Prostate gland (tissue), 2 donors: ENCODE measurements at regions not wholly inside any gene's neighbourhood (a gene's known extent, or its start where the extent isn't known, plus 50 kb on each side); places are given as distances from the start of the nearest gene placed in this dataset.

Experiments used
- DNase-seq: peaks from one replicate; pipeline ENCODE4 v3.0.0-alpha.2; 2019; ENCODE audit warnings: low spot score
- H3K27ac ChIP-seq, 2 donors: fragments of 200-600 bp; sonication (generic); 2 replicates each; pipeline ENCODE4 v1.5.1; 2017 to 2019
- H3K27me3 ChIP-seq: fragments of 200-600 bp; sonication (generic); replicated peaks from 2 replicates; pipeline ENCODE4 v1.5.1; 2019; ENCODE audit not compliant: insufficient read depth
- H3K36me3 ChIP-seq, 2 donors: fragments of 200-600 bp; sonication (generic); 1 replicate in 1 of 2; 2 replicates in 1 of 2; pipeline versions ENCODE4 v1.5.1 to v1.8.1; 2017 to 2019
- H3K4me1 ChIP-seq: fragments of 200-600 bp; sonication (generic); replicated peaks from 2 replicates; pipeline ENCODE4 v1.5.1; 2019
- H3K4me3 ChIP-seq, 2 donors: fragments of 200-600 bp; sonication (generic); 2 replicates each; pipeline ENCODE4 v1.5.1; 2017 to 2019
- H3K9me3 ChIP-seq: fragments of 200-600 bp; sonication (generic); 2 replicates; pipeline ENCODE4 v1.5.1; 2017
- POLR2A ChIP-seq: fragments of 450-650 bp; IDR thresholded peaks from one replicate; pipeline ENCODE4 v1.6.1; 2016; ENCODE audit warnings: antibody characterized with exemption, mild to moderate bottlenecking
- POLR2AphosphoS5 ChIP-seq: sonication (generic); formaldehyde crosslinking; IDR thresholded peaks from one replicate; pipeline ENCODE4 v1.6.1; 2017; ENCODE audit warnings: antibody characterized with exemption
- WGBS: methylation state at CpG from one replicate; pipeline ENCODE4 v1.1.5; 2018; 5-methylcytosine and 5-hydroxymethylcytosine counted together
- intact Hi-C: fragments of 100-400 bp; cut with DNase I; formaldehyde crosslinking; loops from one replicate; pipeline ENCODE4 v1.14.2; 2022
- TF ChIP-seq, protein P1 (sequence below), 4 experiments: fragments of 200-600 bp in 2 of 4; fragments of 450-650 bp in 2 of 4; sonication (generic) in 2 of 4; IDR thresholded peaks; 1 replicate in 3 of 4; 2 replicates in 1 of 4; pipeline ENCODE4 v1.5.1; 2016 to 2019; ENCODE audit warnings: antibody characterized with exemption in 4 of 4, mild to moderate bottlenecking in 2 of 4, moderate library complexity in 2 of 4

DNA sequence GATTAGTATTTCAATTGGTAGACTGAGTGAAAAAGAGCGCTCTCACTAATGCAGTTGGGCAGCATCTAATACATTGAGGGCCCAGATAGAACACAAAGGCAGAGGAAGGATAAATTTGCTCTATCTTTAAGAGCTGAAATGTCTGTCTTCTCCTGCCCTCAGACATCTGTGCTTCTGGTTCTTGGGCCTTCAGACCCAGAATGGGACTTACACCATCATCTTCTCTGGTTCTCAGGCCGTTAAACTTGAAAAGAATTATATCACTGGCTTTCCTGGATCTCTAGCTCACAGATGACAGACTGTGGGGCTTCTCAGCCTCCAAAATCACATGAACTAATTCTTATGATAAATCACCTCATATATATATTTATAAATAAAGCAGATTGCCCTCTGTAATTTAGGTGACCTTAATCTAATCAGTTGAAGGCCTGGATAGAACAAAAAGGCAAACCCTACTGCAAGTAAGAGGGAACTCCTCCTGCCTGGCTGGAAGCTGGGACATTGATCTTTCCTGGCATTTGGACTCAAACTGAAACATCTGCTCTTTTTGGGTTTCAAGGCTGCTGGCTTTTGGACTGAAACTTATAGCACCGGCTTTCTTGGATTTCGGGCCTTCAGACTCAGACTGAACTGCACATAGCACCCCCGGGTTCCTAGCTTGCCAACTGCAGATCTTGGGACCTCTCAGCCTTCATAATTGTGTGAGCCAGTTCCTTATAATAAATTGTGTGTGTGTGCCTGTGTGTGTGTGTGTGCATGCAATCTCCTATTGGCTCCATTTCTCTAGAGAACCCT, 390.4 kb upstream of the PLXNA2 start:
- no peak overlapping the region for H3K27ac ChIP-seq
- DNase-seq = no peak
- H3K4me3 ChIP-seq = no peak overlapping the region
- no peaks in the 10 kb centered on the region for H3K36me3 ChIP-seq
- no peaks in the 10 kb centered on the region for H3K9me3 ChIP-seq
- 79% methylated on average over 5 of the region's 5 CpGs for WGBS
- intact Hi-C loops = no loop called here
- TF ChIP-seq, protein P1, sequence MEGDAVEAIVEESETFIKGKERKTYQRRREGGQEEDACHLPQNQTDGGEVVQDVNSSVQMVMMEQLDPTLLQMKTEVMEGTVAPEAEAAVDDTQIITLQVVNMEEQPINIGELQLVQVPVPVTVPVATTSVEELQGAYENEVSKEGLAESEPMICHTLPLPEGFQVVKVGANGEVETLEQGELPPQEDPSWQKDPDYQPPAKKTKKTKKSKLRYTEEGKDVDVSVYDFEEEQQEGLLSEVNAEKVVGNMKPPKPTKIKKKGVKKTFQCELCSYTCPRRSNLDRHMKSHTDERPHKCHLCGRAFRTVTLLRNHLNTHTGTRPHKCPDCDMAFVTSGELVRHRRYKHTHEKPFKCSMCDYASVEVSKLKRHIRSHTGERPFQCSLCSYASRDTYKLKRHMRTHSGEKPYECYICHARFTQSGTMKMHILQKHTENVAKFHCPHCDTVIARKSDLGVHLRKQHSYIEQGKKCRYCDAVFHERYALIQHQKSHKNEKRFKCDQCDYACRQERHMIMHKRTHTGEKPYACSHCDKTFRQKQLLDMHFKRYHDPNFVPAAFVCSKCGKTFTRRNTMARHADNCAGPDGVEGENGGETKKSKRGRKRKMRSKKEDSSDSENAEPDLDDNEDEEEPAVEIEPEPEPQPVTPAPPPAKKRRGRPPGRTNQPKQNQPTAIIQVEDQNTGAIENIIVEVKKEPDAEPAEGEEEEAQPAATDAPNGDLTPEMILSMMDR (IDR thresholded peaks at IDR 0.05) = no peak
- TF ChIP-seq POLR2A (no peak), POLR2AphosphoS5 (no peak)
- no peaks in the 10 kb centered on the region for H3K4me1 ChIP-seq
- H3K27me3 ChIP-seq = no peaks in the 10 kb centered on the region

DNA sequence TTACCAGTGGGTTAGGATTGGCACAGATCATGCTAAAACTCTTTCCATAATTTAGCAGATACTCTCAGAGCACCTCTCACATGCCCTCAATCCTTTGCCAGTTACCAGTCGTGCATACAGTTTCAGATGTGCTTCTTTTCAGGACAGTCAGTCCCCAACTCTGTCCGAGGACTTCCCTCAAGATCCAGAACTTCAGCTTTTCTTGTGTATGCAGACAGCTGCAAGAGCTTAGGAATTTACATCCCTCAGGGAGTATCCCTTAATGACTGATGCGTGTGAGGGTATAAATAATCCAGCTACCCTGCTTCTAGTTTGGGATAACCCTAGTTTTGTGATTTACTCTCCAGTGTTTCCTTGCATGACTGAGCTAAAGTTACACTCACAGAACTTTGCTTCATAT, 393.0 kb upstream of the PLXNA2 start:
- Histone ChIP-seq H3K27ac (no peak overlapping the region), H3K27me3 (no peaks in the 10 kb centered on the region), H3K36me3 (no peaks in the 10 kb centered on the region), H3K4me1 (no peaks in the 10 kb centered on the region), H3K4me3 (no peak overlapping the region), H3K9me3 (no peaks in the 10 kb centered on the region)
- no peak for DNase-seq
- TF ChIP-seq, protein P1 (IDR thresholded peaks at IDR 0.05) = no peak
- no peak for TF ChIP-seq POLR2AphosphoS5
- WGBS = 65% methylated on average over 3 of the region's 3 CpGs
- intact Hi-C loops = no loop called here

DNA sequence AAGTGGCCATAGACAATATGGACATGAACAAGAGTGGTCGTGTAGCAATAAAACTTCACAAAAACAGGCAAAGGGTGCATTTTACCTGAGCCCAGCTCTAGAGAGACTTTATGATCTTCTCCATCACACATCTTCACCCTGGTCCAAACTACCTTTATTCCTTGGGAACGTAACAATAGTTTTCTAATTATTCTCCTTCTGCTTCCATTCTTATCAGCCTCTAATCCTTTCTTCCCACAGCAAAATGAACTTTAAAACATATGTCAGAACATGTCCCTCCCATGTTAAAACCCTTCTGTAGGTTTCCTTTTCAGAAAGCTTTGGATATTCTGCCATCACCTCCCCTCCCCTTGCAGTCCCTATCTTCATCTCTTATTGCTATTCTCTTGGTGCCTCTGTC, 395.2 kb upstream of the PLXNA2 start:
- Histone ChIP-seq H3K4me1 (no peaks in the 10 kb centered on the region), H3K27ac (no peak overlapping the region), H3K27me3 (no peaks in the 10 kb centered on the region), H3K9me3 (no peaks in the 10 kb centered on the region), H3K4me3 (no peak overlapping the region), H3K36me3 (no peaks in the 10 kb centered on the region)
- TF ChIP-seq, protein P1 (IDR thresholded peaks at IDR 0.05) = no peak
- TF ChIP-seq POLR2AphosphoS5 (no peak), POLR2A (no peak)
- intact Hi-C loops = no loop called here
- WGBS = 79% methylated on average over 2 of the region's 2 CpGs
- DNase-seq = no peak

DNA sequence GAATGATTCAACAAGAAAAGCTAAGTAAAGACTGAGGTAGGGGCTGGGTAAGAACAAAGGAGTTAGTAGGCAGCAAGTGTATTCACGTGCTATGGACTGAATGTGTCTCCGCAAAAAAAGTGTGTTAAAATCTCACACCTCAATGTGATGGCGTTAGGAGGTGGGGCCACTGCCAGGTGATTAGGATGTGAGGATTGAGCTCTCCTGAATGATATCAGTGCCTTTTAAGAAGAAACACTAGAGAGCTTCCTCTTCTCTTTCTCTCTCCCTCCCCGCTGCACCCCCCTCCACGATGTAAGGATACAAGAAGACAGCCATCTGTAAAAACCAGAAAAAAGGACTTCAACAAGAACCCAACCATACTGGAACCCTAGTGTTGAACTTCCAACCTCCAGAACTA, 396.1 kb upstream of the PLXNA2 start:
- Histone ChIP-seq H3K4me3 (no peak overlapping the region), H3K4me1 (no peaks in the 10 kb centered on the region), H3K9me3 (no peaks in the 10 kb centered on the region), H3K36me3 (no peaks in the 10 kb centered on the region), H3K27me3 (no peaks in the 10 kb centered on the region), H3K27ac (no peak overlapping the region)
- no peak for TF ChIP-seq POLR2AphosphoS5
- TF ChIP-seq POLR2A = no peak
- TF ChIP-seq, protein P1 (IDR thresholded peaks at IDR 0.05) = no peak
- DNase-seq = no peak
- WGBS = 78% methylated on average over 5 of the region's 5 CpGs
- intact Hi-C loops = no loop called here

DNA sequence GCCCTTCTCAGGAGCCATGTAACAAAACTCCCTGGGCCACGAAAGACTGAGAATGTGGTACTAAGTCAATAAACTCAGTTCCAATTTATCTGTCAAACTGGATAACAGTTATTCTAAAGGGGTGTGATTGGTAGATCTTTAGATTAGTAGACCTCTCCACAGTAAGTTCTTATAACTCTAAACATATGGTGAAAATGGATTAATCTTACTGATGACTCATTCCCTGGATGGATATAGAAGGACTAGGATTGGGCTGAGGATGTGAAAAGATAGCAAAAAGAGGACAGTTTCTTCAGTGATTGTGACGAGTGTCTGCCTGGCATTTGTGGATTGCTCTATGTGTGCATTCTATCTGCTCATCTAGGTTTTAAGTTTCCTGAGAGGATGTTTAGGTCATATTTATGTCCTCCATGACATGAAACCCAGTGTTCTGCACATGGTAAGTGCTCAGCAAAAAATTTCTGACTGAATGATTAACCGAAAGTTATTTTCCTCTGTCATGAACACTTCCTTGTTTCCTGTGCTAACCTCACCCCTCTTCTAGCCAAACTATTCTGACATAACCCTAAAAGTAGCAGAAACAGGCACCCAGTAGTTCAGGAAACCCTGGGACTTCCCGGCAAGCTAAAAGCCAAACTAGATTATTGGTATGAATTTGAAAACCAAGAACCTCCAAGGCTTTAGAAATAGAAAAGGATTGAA, 397.5 kb upstream of the PLXNA2 start:
- DNase-seq = no peak
- Histone ChIP-seq H3K4me1 (no peaks in the 10 kb centered on the region), H3K9me3 (no peaks in the 10 kb centered on the region), H3K27ac (no peak overlapping the region), H3K27me3 (no peaks in the 10 kb centered on the region), H3K36me3 (no peaks in the 10 kb centered on the region), H3K4me3 (no peak overlapping the region)
- intact Hi-C loops = no loop called here
- 68% methylated on average over 4 of the region's 4 CpGs for WGBS
- TF ChIP-seq, protein P1 (IDR thresholded peaks at IDR 0.05) = no peak
- no peak for TF ChIP-seq POLR2A
- no peak for TF ChIP-seq POLR2AphosphoS5
